Thyroid gland (tissue), 4 donors: ENCODE measurements at regions not wholly inside any gene's neighbourhood (a gene's known extent, or its start where the extent isn't known, plus 50 kb on each side); places are given as distances from the start of the nearest gene placed in this dataset.

Experiments
- DNase-seq, 2 donors: peaks; one replicate each; pipeline ENCODE4 v3.0.0-alpha.2; 2019
- H3K27ac ChIP-seq, 3 donors: fragments of 200-600 bp; sonication (generic); 1 replicate in 2 of 3; 2 replicates in 1 of 3; pipeline ENCODE4 v1.5.1; 2016 to 2019; ENCODE audit warnings: mild to moderate bottlenecking in 1 of 3, moderate library complexity in 1 of 3
- H3K27me3 ChIP-seq: fragments of 200-600 bp; sonication (generic); one replicate; pipeline ENCODE4 v1.5.1; 2019
- H3K36me3 ChIP-seq, 2 donors: fragments of 200-600 bp; sonication (generic); one replicate each; pipeline ENCODE4 v1.5.1; 2016 to 2019
- H3K4me1 ChIP-seq, 2 donors: fragments of 200-600 bp; sonication (generic); one replicate each; pipeline ENCODE4 v1.5.1; 2017 to 2019
- H3K4me3 ChIP-seq, 3 donors: fragments of 200-600 bp; sonication (generic); replicated peaks in 1 of 3; 1 replicate in 2 of 3; 2 replicates in 1 of 3; pipeline ENCODE4 v1.5.1; 2016; ENCODE audit warnings: mild to moderate bottlenecking in 1 of 3
- H3K9me3 ChIP-seq: fragments of 200-600 bp; sonication (generic); one replicate; pipeline ENCODE4 v1.5.1; 2017
- POLR2A ChIP-seq, 2 donors: fragments of 450-650 bp; IDR thresholded peaks; one replicate each; pipeline ENCODE4 v1.6.1; 2017; ENCODE audit warnings: antibody characterized with exemption in 2 of 2, mild to moderate bottlenecking in 2 of 2, moderate library complexity in 1 of 2
- WGBS, 2 donors: methylation state at CpG; one replicate each; pipeline ENCODE4 v1.1.5; 2017; 5-methylcytosine and 5-hydroxymethylcytosine counted together
- intact Hi-C: fragments of 100-400 bp; cut with DNase I; formaldehyde crosslinking; loops from one replicate; pipeline ENCODE4 v1.15.1; 2023
- TF ChIP-seq, protein P1 (sequence below), 6 experiments: fragments of 200-600 bp in 3 of 6; fragments of 450-650 bp in 3 of 6; sonication (generic) in 3 of 6; IDR thresholded peaks; one replicate each; pipeline ENCODE4 v1.5.1; 2016 to 2019; ENCODE audit warnings: antibody characterized with exemption in 6 of 6, mild to moderate bottlenecking in 2 of 6, inconsistent platforms in 1 of 6, moderate library complexity in 1 of 6

- Histone ChIP-seq H3K36me3 (no peaks in the 10 kb centered on the region), H3K4me3 (no peak overlapping the region), H3K27me3 (no peaks in the 10 kb centered on the region), H3K4me1 (peaks cover 0 to 9% of the 10 kb centered on the region in 2 donors), H3K9me3 (no peaks in the 10 kb centered on the region), H3K27ac (no peak overlapping the region)
- no peak for DNase-seq
- whole genome bisulfite sequencing, 2 donors = 75% methylated on average over 1 of the region's 1 CpG
- intact Hi-C loops = no loop called here
- TF ChIP-seq, protein P1, sequence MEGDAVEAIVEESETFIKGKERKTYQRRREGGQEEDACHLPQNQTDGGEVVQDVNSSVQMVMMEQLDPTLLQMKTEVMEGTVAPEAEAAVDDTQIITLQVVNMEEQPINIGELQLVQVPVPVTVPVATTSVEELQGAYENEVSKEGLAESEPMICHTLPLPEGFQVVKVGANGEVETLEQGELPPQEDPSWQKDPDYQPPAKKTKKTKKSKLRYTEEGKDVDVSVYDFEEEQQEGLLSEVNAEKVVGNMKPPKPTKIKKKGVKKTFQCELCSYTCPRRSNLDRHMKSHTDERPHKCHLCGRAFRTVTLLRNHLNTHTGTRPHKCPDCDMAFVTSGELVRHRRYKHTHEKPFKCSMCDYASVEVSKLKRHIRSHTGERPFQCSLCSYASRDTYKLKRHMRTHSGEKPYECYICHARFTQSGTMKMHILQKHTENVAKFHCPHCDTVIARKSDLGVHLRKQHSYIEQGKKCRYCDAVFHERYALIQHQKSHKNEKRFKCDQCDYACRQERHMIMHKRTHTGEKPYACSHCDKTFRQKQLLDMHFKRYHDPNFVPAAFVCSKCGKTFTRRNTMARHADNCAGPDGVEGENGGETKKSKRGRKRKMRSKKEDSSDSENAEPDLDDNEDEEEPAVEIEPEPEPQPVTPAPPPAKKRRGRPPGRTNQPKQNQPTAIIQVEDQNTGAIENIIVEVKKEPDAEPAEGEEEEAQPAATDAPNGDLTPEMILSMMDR (IDR thresholded peaks at IDR 0.05) = no peak
- TF ChIP-seq POLR2A (IDR thresholded peaks at IDR 0.05) = no peak
Observed at GRCh38 chr3:88957711-88958439, 149.5 kb upstream of the EPHA3 start.

DNA sequence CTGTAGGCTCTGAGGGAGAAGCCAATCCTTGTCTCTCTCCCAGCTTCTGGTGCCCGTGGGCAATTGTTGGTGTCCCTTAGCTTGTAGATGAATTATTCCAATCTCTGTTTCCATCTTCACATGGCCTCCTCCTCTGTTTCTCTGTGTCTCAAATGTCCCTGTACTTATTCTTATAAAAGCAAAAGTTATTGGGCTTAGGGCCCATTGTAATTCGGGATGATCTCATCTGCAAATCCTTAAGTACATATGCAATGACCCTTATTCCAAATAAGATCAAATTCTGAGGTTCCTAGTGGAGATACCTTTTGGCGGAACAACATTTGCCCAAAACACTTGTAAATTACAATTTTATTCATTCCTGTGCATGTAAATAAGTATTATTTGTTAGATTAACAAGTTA lies 147.4 kb upstream of the EPHA3 start:
- no peaks in the 10 kb centered on the region for H3K9me3 ChIP-seq
- intact Hi-C loops = no loop called here
- TF ChIP-seq, protein P1 (IDR thresholded peaks at IDR 0.05) = no peak
- no peak for TF ChIP-seq POLR2A (IDR thresholded peaks at IDR 0.05)
- H3K27ac ChIP-seq = no peak overlapping the region
- H3K4me1 ChIP-seq = peaks cover 0 to 9% of the 10 kb centered on the region in 2 donors
- H3K27me3 ChIP-seq = no peaks in the 10 kb centered on the region
- no peak for DNase-seq
- H3K4me3 ChIP-seq = no peak overlapping the region
- 92 to 95% methylated on average over 3 of the region's 3 CpGs for WGBS, 2 donors
- H3K36me3 ChIP-seq = no peaks in the 10 kb centered on the region

DNA sequence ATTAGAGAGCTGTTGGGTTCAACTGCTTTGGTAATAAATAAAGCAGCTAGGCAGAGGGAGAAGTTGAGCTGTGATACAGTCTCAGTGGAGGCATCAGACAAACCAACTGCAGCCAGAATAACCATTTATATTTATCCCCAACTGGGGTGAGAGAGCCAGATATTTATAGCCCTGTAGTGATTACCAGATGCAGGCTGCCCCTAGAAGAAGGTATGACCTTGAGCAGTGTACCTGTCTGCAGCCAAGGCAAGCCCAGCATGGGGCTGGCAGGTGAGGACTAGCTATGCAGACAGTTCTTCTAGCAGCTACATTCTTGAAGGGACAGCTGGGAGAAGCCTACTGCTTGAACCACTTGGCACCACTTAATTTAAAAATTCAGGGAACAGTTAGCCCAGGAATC lies 144.4 kb upstream of the EPHA3 start:
- DNase-seq = no peak
- TF ChIP-seq, protein P1 (IDR thresholded peaks at IDR 0.05) = no peak
- TF ChIP-seq POLR2A (IDR thresholded peaks at IDR 0.05) = no peak
- Histone ChIP-seq H3K27ac (no peak overlapping the region), H3K27me3 (no peaks in the 10 kb centered on the region), H3K4me1 (peaks cover 0 to under 1% of the 10 kb centered on the region in 2 donors), H3K9me3 (no peaks in the 10 kb centered on the region), H3K4me3 (no peak overlapping the region), H3K36me3 (no peaks in the 10 kb centered on the region)
- intact Hi-C loops = no loop called here

GRCh38 chr3:88979760-88980159 lies 127.7 kb upstream of the EPHA3 start:
- intact Hi-C loops = no loop called here
- Histone ChIP-seq H3K9me3 (no peaks in the 10 kb centered on the region), H3K27me3 (no peaks in the 10 kb centered on the region), H3K36me3 (no peaks in the 10 kb centered on the region), H3K27ac (no peak overlapping the region), H3K4me1 (no peaks in the 10 kb centered on the region), H3K4me3 (no peak overlapping the region)
- no peak for DNase-seq
- TF ChIP-seq POLR2A (IDR thresholded peaks at IDR 0.05) = no peak
- TF ChIP-seq, protein P1 (IDR thresholded peaks at IDR 0.05) = no peak
- 93 to 95% methylated on average over 3 of the region's 3 CpGs for WGBS, 2 donors

DNA sequence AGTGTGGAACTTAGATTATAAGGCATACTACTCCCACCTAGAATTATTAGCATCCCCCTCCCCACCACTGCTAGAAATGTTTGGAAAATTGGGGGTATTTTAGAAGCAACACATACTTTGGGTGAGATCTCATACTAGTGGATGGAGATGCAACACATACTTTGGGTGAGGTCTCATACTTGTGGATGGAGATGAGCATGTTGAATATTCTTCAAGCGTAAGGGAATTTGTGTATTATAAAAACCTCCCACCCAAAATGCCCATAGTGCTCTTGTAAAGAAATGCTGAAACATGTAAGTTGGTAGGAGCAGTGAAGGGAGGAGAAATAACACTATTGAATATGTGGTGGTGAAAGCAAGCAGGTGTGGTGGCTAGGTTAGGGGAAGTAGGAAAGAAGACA lies 124.0 kb upstream of the EPHA3 start:
- no peak for TF ChIP-seq POLR2A (IDR thresholded peaks at IDR 0.05)
- TF ChIP-seq, protein P1 (IDR thresholded peaks at IDR 0.05) = no peak
- no peaks in the 10 kb centered on the region for H3K9me3 ChIP-seq
- H3K4me3 ChIP-seq = no peak overlapping the region
- intact Hi-C loops = no loop called here
- 95 to 98% methylated on average over 1 of the region's 1 CpG for WGBS, 2 donors
- H3K4me1 ChIP-seq = no peaks in the 10 kb centered on the region
- DNase-seq = no peak
- H3K27me3 ChIP-seq = no peaks in the 10 kb centered on the region
- H3K36me3 ChIP-seq = no peaks in the 10 kb centered on the region
- H3K27ac ChIP-seq = no peak overlapping the region
